ENCODE measurements at regions not wholly inside any gene's neighbourhood (a gene's known extent, or its start where the extent isn't known, plus 50 kb on each side); places are given as distances from the start of the nearest gene placed in this dataset.

GRCh38 chr13:74707291-74707690, 573.1 kb upstream of the KLF12 start:
- no peak for DNase-seq

- DNase-seq, result no peak
Observed at GRCh38 chr13:74706801-74707200, 572.6 kb upstream of the KLF12 start.

GRCh38 chr13:74705438-74705837, 571.2 kb upstream of the KLF12 start:
- DNase-seq, result no peak

- DNase-seq, result no peak
Observed at GRCh38 chr13:74703855-74704387, 569.7 kb upstream of the KLF12 start.

GRCh38 chr13:74696148-74696922, 562.1 kb upstream of the KLF12 start:
- DNase-seq, result no peak

- DNase-seq, result no peak
Observed at GRCh38 chr13:74695021-74695800, 561.0 kb upstream of the KLF12 start.

GRCh38 chr13:74687442-74688182, 553.4 kb upstream of the KLF12 start:
- no peak for DNase-seq

- no peak for DNase-seq
Observed at GRCh38 chr13:74683411-74683810, 549.2 kb upstream of the KLF12 start.

- no peak for DNase-seq
Observed at GRCh38 chr13:74682746-74683145, 548.5 kb upstream of the KLF12 start.

GRCh38 chr13:74681891-74682290, 547.7 kb upstream of the KLF12 start:
- DNase-seq, result no peak

- DNase-seq, result no peak
Observed at GRCh38 chr13:74678308-74678965, 544.2 kb upstream of the KLF12 start.

- DNase-seq, result no peak
Observed at GRCh38 chr13:74675972-74676371, 541.8 kb upstream of the KLF12 start.

- DNase-seq, result no peak
Observed at GRCh38 chr13:74675182-74675581, 541.0 kb upstream of the KLF12 start.

GRCh38 chr13:74674720-74675119, 540.5 kb upstream of the KLF12 start:
- DNase-seq, result no peak

GRCh38 chr13:74669149-74669548, 534.9 kb upstream of the KLF12 start:
- no peak for DNase-seq

- DNase-seq, result no peak
Observed at GRCh38 chr13:74667656-74668203, 533.5 kb upstream of the KLF12 start.

GRCh38 chr13:74662905-74663304, 528.7 kb upstream of the KLF12 start:
- no peak for DNase-seq

GRCh38 chr13:74661851-74662250, 527.6 kb upstream of the KLF12 start:
- DNase-seq, result no peak

GRCh38 chr13:74657765-74658164, 523.6 kb upstream of the KLF12 start:
- no peak for DNase-seq

GRCh38 chr13:74651121-74651520, 516.9 kb upstream of the KLF12 start:
- DNase-seq, result no peak

GRCh38 chr13:74647991-74648390, 513.8 kb upstream of the KLF12 start:
- DNase-seq, result no peak

- no peak for DNase-seq
Observed at GRCh38 chr13:74647211-74647610, 513.0 kb upstream of the KLF12 start.
